NCI-H1436 (cell line): ENCODE measurements at regions not wholly inside any gene's neighbourhood (a gene's known extent, or its start where the extent isn't known, plus 50 kb on each side); places are given as distances from the start of the nearest gene placed in this dataset.
"Not testable (repeated sequence)": the region's sequence is repeated elsewhere in the genome, so short reads cannot be mapped to it uniquely, and the experiment has no call there.

Experiments used
- DNase-seq: peaks from one replicate; lab custom pipeline; 2025; lab: John Stamatoyannopoulos, UW

DNA sequence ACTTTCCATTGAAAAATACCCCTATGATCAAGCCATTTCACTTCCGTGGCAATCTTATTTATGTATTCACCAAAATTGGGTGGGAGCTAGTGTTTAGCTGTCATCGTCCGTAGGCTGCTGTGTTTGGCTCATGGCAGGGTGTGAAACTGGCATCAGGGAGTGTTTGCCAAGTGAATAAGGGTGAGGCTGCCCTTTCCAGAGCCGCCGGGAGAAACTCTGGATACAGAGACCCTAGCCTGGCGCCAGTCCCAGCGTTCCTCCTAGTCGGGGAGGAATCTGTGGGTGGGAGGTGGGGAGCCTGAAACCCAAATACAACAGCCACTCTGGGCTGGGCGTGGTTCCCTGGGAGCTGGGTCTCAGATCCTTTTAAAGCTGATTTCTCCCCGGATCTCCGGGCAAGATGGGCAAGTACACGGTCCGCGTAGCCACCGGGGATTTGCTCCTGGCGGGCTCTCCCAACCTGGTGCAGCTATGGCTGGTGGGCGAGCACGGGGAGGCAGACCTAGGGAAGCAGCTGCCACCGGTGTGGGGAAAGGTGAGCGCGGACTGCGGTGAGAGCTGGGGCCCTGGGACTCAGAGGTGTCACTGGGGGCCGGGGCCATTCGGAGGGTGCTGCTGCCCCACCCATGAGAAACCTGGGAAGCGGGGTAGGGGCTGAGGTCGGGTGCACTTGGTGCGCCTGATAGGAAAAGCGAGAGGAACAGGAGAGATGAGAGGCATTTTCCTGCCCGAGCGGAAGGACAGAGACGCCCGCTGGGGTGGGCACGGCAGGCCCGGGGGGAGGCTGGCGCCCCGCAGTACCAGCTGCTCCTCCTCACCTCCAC lies 62.1 kb upstream of the TEKT1 start:
- no peak for DNase-seq

DNA sequence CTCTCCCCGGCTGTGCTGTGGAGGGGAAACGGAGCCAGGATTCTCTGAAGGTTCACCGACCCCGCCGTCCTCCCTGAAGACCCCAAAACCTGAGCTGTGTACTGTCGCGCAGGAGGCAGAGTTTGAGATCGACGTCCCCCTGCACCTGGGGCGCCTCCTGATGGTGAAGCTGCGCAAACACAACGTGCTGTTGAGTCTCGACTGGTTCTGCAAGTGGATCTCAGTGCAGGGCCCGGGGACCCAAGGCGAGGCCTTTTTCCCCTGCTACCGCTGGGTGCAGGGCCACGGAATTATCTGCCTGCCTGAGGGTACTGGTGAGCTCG lies 62.6 kb upstream of the TEKT1 start:
- no peak for DNase-seq

DNA sequence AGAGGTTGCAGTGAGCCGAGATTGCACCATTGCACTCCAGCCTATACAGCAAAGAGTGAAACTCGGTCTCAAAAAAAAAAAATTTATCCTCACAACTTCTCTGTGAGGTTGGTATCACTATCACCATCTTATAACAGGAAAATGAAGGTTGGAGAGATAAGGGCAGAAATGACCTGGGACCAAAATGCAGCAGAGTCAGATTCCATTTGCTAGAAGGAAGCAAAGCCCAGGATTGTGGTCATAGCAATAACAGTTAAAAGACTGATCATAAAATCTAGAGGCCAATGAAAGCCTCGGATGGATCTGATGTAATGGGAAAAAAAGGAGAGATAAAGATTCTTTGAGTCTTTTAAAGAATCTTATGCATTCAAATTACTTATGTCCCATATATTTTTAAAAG lies 69.6 kb upstream of the TEKT1 start:
- no peak for DNase-seq

DNA sequence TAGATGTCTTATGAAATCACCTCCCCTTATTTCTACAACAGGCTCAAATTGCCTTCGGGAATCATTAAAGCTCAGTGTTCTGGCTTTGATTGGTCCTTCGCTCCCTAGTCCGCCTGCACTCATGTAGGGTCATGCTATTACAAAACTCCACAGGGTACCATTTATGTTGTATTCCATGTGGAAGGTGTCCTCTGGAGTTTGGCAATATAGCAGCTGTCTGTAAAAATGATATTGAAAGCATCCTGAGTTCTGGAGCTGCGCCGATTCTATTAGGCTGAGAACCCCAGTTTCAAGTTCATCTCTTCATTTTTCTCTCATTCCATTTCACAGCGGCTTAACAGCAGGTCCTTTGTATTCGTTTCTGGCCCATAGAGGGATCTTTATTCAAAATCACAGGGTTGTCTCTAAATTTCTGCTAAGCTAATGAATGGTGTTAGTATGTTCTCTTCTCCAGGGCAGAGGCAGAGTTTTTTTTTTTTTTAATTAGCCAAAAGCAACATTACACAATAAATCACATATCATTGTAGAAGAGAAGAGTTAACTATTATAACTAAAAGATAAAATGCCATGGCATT lies 71.9 kb upstream of the TEKT1 start:
- DNase-seq, result no peak

DNA sequence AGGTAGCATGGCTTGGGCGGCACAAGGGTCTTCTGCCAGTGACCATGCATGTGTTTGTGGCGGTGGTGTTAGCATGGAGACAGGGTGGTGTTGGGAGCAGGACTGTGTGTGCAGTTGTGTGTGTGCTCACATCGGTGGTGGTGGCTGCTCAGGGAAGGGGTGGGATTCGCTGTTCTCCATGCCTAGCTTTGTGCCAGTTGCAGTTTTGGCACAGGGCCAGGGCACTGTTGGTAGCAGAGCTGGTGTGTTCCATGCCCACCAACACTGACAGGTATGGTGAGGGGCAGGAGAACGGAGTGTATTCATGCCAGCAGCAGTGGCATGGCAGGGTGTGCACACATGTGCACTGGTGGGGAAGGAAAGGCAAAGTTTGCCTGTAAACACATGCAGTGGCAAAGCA lies 77.3 kb upstream of the TEKT1 start:
- no peak for DNase-seq

DNA sequence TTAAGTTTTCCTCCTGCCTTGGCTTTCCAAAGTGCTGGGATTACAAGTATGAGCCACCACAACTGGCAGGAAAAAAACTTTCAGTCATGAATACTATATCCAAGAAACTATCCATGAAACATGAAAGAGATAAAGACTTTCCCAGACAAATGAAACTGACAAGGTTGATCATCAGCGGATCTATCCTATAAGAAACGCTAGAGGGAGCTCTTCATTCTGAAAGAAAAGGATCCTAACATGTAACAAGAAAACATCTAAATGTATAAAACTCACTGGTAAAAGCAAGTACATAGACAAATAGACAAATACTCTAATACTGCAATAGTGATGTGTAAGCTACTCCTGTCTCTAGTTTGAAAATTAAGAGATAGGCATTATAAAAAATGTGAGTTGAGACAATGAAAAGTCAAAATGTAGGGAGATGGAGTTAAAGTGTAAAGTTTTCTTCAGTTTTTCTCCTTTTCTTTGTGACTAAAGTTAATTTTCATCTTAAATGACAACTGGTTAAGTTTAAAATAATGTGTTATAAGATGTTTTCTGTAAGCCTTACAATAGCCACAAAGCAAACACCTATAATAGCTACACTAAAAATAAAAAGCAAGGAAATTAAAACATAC lies 79.6 kb upstream of the TEKT1 start:
- no peak for DNase-seq

DNA sequence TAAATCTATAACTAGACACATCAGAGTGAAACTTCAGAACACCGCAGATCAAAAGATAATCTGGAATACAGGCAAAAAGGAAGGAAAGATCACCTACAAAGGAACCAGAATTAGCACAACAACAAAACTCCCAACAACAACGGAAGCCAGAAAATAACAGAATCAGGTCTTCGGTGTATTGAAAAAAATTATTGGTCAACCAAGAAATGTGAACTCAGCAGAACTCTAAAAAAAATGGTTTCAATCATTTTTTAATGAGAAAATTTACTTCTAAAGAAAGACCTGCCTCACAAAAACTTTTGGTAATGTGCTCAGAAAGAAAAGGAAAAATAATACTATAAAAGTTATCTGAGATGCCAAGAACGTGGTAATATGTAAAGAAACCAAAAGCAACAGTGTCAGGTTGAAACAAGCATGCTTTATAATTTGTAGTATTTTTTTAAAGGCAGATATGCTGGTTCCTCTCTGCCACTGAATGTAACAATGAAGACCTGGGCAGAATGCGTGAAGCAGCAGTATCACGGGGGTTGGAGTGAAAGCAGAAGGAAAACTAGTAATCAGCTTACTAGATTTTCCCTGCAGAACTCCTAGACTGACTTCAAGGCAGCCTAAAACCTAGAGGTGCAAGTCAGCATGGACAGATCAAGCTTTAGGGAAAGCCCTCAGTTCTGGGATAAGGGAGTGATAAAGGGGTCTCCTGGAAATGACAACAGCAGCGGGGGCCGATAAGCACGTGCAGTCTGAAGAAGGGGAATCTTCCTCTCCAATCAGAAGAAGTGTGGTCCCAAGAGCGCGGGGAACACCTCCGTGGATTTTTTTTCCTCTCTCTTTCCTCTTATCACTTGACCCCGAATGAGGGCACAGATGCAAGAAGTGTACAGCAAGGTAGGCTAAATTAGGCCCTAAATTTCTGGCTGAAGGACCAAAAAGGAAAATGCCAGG lies 80.9 kb upstream of the TEKT1 start:
- DNase-seq, result no peak

DNA sequence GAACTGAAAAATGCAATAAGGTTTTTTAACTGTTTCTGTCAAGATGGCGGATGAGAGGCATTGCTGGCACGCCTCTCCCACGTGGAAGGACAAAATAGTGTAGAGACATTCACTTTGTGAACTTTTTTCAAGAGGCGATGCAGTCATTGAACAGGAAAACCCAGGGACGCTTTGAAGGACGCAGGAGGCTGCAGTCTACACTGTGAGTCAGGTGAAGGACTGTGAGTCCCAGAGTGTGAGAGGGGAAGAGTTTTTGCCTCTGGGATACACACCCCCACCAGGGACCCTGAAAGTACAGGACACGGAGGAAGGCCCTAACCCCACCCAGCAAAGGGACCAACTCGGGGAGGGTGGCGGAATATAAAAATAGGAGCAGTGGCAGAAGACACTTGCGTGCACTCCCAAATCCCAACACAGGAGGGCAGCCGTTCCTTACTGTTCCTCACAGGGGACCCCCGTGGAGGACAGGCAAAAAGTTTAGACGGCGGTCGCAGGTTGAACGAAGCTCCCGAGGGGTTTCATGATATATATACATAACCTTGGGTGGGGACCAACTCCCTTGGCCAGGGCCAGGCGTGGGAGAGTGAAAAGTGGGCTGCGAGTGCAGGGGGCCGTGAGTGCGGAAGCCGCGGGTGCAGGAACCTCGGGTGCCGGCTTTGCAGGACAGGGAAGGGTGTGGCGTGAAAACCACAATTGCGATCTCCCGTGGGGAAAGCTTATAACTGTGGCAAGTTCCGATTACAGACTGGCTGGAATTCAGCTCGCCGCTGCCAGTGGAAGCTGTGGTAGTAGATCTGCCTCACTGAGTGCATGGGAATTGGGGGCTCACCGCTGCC lies 82.0 kb upstream of the ALOX12 start:
- DNase-seq, result no peak

DNA sequence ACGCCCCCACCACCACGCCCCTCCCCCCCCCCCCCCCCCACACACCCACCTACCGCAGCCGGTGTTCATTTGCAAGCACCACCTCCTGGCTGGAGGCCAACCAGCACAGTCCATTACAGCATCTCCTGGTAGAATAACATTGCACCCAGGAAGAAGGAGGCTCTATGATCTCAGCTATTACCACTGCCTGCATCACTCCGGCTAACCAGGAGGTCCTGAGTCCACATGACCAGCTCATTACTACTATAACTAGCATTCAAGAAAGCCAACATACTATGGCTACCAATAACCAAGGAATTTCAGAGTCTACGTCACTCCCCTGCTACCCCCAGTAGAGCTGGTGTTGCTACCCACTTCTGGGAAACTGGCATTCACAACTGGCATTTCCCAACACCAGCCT lies 81.1 kb upstream of the ALOX12 start:
- DNase-seq, result no peak

DNA sequence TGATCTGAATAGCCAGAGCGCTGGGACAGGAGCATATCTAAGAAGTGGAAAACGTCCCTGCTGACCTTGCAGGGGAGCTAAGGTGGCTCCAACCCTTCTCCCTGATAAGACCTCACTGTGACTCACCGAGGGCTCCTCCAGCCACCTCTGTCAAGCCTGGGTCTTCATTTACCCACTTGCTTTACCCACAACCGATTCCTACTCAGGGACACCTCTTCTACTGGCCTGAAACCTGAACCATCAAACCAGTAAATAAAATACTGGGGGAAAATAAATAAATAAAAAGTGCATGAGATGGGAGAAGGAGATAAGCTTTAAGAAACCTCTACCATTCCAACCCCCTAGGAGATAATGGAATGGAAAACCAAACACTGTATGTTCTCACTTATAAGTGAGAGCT lies 80.2 kb upstream of the ALOX12 start:
- no peak for DNase-seq

DNA sequence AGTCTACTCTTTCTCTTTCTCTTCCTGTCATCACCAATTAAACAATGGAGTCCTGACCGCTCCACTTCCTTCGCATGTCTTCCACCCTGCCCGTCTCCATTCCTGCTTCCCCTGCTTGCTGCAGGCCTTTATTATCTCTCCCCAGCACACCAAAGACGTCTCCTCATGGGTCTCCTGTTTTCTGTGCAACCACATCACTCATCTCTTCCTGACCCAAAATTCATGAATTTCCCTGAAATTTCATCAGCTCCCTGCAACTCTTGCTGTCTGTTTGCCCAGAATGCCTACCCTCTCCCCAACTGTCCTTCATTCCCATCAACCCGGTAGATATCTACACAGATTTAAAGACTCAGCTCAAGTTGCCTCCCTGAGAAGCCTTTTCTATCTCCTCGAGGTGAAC lies 76.7 kb upstream of the ALOX12 start:
- no peak for DNase-seq

DNA sequence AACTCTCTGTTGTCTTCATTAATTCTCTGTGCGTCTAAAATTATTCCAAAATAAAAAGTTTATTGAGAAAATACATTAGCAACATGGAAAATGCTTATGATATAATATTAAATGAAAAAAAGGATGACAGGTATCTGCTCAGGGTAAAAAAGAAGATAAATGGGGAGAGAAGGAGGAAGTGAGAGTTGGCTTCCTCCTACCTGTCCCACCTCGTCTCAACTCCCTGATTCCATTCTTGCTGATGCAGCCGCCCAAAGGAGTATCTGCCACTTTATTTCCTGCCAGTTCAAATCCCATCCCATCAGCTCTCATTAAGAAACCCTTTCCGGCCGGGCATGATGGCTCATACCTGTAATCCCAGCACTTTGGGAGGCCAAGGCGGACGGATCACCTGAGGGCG lies 72.5 kb upstream of the ALOX12 start:
- no peak for DNase-seq

DNA sequence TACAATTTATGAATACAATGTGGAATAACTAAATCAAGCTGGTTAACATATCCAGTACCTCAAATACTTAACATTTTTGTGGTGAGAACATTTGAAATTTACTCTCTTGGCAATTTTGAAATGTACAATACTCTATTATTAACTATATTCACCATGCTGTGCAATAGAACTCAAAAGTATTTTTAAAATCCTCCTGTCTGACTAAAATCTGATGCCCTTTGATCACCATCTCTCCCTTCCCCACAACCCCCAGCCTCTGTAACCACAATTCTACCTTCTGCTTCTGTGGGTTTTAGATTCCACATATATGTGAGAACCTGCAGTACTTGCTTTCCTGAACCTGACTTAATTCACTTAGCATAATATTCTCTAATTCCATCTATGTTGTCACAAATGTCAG lies 71.6 kb upstream of the ALOX12 start:
- no peak for DNase-seq

DNA sequence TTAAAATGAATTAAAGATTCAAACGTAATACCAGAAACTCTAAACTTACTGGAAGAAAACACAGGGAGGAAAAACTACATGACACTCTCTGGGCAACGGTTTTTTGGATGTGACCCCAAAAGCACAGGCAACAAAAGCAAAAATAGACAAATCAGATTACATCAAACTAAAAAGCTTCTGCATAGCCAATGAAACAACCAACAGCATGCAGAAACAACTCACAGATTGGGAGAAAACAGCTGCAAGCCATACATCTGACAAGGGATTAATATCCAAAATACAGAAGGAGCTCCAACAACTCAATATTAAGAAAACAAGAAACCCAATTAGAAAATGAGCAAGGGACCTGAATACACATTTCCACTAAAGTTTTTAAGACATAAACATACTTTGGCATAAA lies 69.2 kb upstream of the ALOX12 start:
- no peak for DNase-seq

DNA sequence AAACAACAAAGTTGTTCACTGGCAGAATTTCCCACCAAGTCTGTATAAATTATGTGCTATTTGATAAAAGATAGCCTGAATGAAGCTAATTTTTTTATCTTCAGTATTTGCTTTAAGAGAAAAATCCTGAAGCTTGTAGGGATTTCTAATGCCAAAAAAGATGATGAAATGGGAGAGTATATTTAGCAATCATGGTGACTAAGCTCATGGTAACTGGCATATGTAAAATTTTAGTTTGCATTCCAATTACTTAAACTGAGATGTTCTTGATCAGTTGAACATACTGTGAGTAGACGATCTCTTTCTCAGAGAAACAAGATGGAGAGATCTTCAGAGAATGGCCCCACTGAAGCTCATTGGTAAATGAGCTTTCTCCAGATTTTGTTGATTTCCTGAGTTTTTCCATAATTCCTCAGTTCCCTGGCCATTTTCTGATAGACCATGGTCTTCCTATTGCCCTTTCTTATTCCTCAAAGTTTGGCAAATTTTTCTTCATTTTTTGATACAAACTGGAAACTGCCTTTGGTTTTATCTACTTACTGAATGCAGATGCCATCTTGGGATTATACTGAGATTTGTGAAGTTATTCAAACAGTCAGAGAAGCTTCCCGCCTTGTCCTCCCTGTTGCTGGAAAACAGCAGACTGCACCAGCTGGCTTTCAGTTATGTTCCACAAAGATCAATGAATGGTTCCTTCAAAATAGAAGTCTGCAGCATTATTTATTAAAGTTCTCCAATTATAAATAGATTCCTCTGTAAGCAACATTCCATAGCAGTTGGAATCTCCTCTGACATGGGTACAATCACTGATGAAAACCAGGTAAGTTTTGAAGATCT lies 68.3 kb upstream of the ALOX12 start:
- DNase-seq, result no peak

DNA sequence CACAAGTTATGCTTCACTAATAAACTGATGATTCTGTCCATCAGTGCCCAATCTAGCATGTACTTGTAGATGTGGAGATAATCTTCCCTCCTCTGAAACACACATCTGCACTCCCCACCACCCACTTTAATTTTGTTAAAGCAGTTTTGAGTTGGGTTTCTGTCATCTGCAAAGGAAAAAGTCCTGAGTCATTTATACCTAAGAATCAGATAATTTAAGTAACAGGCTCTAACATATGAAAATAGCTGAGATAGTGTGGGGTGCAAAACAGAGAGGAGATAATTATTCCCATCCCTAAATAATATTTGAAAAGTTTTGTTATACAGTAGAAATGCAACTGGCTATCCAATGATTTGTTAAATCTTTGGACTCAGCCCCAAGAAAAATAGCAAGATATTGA lies 67.7 kb upstream of the ALOX12 start:
- no peak for DNase-seq

DNA sequence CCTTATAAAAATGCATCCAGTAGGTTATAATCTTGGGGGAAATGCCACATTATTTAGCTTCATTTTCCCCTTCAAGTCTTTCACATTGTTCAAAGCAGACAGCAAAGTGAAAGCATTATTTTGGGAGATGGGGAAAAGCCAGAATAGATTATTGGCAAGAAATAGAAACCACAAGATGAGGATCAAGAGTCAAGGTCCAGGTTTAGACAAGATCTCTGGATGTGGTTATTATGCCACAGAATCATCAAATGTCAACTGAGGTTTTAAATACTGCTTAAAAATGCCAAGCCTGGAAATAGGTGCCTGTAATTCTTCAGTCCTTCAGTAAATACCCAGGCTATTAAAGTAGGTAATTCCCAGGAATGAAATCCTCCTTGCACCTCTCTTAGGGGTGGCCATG lies 65.1 kb upstream of the ALOX12 start:
- no peak for DNase-seq

DNA sequence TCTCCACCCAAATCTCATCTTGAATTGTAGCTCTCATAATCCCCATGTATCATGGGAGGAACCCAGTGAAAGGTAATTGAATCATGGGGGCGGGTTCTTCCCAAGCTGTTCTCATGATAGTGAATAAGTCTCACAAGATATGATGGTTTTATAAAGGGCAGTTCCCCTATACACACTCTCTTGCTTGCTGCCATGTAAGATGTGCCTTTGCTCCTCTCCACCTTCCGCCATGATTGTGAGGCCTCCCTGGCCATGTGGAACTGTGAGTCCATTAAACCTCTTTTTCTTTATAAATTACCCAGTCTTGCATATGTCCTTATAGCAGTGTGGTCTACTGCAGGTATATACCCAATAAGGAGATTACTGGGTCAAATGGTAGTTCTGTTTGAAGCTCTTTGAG lies 61.3 kb upstream of the ALOX12 start:
- not testable (repeated sequence) for DNase-seq

DNA sequence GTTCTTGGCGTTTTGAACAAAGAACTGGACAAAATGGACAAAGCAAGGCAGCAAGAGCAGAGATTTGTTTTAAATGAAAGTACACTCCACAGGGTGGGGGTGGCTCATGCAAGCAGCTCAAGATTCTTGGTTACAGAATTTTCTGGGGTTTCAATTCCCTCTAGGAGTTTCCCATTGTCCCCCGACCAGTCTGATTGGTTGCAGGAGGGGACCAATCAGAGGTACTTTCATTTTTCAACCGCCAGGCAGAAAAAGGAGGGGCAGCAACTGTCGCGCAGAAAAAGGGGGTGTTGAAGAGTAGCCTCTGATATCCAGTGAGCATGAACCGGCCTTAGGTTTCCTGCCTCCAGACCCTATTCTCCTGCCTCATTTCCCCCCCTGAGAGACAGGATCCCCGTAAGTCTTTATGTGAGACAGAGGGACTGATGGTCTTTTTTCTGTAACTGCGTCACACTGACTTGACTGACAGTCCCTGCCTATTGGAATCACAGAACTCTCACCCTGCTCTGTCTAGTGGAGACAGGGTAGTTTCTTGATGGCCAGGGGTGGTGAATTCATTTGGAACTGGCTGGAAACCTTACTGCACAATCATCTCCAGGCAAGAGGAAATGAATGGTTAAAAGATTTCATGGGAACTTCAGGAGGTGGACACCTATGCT lies 59.4 kb upstream of the ALOX12 start:
- no peak for DNase-seq

DNA sequence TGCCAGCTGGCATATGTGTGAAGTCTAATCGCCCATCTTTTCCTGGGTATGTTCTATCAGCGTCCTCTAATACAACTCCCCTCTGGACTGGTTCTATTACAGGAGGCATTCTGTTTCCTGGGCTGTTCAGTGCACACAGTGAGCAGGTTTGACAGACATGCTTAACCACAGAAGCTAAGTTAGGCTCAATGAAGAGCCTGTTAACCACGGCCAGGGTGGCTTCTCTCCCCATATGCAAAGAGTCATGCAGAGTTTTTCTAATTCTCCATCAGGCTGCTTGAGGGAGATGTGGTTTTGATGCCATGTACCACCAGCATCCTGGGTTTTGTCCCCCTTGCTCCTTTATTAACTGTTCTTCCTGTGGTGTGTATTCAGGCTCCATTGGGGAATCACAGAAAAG lies 57.2 kb upstream of the ALOX12 start:
- DNase-seq, result no peak
